ENCODE measurements at regions not wholly inside any gene's neighbourhood (a gene's known extent, or its start where the extent isn't known, plus 50 kb on each side); places are given as distances from the start of the nearest gene placed in this dataset.

GRCh38 chr7:46153951-46154787 is 233.1 kb upstream of the IGFBP3 start:
- DNase-seq, result no peak

DNA sequence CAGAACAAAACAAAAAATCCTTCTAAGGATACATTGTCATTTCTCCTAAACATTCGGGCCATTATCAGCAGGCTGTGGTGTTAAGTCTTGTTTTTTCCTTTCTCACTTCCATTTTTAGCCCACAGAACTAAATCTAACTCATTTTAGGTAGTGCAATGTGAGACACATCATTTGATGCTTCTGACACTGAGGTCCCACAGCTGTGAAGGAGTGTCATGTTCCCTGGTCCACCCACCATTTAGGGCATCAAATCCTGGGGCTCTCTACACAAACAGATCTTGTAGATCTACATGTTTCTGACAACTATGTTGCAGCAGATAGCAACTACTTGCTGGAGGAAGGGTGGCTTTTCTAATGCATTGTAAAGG is 232.5 kb upstream of the IGFBP3 start:
- no peak for DNase-seq

GRCh38 chr7:46152696-46153095 is 231.6 kb upstream of the IGFBP3 start:
- DNase-seq, result no peak

DNA sequence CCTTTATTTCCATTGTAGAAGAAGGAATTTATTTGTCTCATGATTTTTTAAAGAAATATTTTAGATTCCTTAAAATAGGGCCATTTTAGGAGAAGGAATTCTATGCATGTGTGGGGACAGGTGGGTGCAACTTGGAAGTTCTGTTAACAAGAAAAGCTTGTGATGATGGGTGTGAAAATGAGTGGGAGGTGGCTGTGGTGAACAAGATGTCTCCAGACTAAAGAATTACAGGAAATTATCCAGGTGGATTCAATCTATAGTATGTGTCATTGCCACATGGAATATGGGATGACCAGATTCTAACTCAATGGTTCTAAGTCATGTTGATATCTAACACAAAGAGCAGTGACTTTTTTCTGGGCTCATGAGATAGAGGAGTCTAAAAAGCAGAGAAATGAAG is 229.6 kb upstream of the IGFBP3 start:
- DNase-seq, result no peak

GRCh38 chr7:46150202-46150601 is 229.1 kb upstream of the IGFBP3 start:
- DNase-seq, result no peak

DNA sequence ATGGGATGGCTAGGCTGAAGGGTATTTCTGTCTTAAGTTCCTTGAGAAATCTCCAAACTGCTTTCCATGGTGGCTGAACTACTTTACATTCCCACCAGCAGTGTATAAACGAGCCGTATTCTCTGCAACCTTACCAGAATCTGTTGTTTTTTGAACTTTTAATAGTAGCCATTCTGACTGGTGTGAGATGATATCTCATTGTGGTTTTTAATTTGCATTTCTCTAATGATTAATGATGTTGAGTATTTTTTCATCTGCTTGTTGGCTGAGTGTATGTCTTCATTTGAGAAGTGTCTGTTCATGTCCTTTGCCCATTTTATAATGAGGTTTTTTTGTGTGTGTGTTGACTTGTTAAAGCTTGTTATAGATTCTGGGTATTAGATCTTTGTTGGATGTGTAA is 226.8 kb upstream of the IGFBP3 start:
- no peak for DNase-seq

GRCh38 chr7:46146454-46147255 is 225.6 kb upstream of the IGFBP3 start:
- DNase-seq, result no peak

DNA sequence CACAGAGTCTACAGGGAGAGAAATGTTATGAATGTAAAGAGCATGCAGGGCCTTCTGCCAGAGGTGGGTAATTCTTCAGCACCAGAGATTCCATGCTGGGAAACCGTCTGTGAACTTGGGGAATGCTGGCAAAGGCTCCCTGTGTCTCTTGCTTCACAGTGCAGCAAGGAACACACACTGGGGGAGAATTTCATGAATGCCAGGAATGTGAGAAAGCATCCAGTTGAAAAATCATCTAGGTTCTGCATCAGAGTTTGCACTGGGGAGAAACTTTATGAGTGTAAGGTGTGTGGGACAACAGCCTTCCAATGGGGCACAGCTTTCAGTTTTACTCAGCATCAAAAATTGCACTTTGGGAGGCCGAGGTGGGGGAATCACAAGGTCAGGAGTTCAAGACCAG is 224.3 kb upstream of the IGFBP3 start:
- DNase-seq, result no peak

GRCh38 chr7:46143949-46144917 is 223.2 kb upstream of the IGFBP3 start:
- DNase-seq, result no peak

DNA sequence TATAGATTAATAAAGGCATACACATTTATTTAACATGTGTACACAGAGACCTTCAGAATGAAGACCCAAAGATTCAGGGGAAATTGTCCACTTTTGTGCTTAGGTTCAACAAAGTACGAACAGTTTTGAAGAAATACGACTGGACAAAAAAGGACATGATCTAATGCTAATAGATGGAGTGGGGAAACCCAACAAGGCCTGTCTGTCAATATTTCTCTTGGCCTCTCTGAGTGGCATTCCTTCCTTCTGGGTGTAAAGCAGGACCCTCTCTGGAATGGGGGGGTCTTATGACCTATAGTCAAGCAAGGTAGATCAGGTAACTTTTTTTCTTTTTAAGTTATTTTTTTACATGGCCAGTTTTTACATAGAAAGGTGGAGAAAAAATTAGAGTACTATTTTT is 222.3 kb upstream of the IGFBP3 start:
- no peak for DNase-seq

- no peak for DNase-seq
Observed at GRCh38 chr7:46139079-46139478, 218.0 kb upstream of the IGFBP3 start.

GRCh38 chr7:46137725-46138124 is 216.7 kb upstream of the IGFBP3 start:
- DNase-seq, result no peak

DNA sequence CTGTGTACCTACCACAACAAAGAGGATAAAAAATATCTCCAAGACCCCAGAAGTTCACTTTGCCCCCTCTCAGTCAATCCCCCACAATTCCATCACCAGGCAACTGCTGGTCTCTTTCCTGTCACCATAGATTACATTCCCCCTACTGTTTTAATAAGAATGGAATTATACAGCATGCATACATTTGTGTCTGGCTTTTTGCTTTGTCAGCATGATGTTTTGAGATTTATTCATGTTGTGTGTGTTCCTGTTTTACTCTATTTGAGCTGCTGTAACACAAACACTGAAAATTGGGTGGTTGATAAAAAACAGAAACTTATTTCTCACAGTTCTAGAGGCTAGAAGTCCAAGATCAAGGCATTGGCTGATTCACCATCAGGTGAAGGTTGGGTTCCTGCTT is 214.5 kb upstream of the IGFBP3 start:
- no peak for DNase-seq

- no peak for DNase-seq
Observed at GRCh38 chr7:46134795-46135194, 213.7 kb upstream of the IGFBP3 start.

GRCh38 chr7:46134385-46134784 is 213.3 kb upstream of the IGFBP3 start:
- no peak for DNase-seq

DNA sequence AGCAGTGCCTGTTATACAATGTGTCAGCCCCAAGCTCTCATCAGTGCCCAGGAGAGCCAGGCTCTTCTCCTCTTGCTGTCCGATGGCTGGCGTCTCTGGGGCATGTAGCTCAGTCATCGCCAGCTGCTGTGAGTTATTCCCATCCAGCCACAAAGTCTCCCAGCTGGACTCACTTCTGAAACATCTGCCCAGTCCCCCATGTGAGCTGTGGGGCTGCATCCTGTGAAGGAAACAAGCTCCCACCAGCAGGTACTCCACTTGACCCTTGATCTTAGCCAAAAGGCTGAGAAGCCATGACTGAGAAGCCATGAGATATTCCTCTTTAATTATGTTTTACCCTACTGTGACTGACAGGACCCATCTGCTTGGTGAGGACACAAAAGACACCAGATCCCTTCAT is 212.7 kb upstream of the IGFBP3 start:
- DNase-seq, result no peak

DNA sequence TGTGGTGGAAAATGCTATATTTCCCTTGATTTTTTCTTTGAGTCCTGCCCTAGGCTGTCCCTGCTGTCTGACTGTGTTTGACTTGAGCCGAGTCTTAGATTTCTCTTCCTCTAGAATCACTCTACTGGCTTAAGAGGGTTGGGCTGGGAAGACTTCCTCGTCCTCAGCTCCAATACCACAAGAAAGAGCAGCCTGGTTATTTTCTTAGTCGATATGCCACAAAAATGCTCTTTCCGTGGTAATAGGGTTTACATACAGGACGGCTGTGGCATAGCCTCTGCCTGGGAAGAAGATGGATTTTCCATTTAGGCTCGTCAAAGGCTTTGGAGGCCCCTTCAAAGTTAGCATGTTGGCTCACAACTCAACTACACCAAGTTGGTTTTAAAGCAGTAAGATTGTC is 212.0 kb upstream of the IGFBP3 start:
- no peak for DNase-seq

DNA sequence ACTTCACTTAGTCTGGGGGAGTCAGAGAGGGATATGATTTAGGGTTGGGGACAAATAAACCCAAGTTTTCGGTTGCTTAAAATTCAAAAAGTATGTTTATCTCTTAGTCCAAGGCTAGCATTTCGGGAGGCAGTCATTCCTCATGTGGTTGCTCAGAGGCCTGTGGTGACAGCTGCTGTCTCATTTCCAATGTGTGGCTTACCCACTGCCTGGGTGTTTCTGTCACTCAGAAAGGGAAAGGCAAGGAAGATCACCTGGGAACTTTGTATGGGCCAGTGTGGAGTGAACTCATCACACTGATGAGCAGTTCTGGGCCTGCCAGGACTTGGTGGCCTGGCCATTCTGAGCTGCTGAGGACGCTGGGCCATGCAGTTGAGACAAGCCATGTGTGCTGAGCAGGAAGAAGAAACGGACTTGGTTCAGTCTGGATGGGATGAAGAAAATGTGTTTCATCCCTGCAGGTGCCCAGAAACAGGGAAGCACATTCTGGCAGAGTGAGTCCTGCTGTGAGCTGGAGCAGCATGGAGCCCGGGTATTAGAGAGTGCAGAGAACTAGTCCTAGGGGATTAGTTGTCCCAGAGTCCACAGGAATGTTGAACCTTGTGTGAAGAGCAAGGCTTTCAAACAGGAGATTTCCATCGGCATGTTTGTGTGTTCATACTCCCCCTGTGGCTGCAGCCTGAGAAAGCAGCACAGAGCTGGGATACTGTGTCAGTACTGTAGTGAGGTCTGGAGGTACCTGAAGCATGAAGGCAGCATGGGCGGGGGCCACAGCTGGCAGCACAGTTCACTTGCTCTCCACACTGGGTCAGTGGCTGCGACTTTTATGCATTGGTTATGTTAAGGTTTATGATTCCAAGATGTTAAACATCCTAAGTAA is 211.1 kb upstream of the IGFBP3 start:
- no peak for DNase-seq

DNA sequence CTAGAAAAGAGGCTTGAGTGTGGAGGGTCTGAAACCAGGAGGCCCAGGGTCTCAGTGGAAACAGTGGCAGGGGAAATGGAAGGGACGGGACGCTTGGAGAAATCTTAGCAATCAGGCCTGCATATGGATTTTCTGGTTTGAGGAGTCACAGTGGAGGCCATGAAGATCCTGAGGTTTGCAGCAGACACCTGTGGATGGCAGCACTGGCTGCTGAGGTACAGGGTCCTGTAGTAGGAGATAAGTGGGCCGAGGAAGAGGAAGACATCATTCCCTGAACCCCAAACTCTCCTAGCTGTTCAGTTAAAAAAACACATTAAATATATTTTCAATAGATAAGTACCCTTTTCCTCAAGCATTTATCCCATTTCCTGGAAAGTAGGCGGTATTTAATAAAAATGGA is 208.8 kb upstream of the IGFBP3 start:
- DNase-seq, result no peak

DNA sequence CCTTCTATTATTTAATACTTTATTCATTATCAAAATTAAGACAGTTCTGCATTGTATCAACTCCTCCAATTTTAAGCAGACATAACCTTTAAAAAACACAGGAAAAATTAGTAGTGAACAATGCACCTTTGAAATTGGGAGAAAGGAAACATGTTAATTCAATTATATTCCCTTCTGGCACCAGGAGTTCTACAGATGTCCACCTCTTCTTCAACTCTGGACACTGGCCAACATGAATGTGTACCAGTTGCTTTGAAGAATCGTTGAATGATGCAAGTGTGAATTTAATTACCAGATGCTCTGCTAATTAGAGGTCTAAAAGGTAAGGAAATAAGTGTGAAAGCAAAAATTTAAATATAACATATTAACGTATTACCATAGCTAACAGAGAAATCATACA is 206.7 kb upstream of the IGFBP3 start:
- DNase-seq, result no peak

- no peak for DNase-seq
Observed at GRCh38 chr7:46126675-46127300, 205.7 kb upstream of the IGFBP3 start.

Data from suppressor macrophage (primary cell).